ENCODE measurements at regions not wholly inside any gene's neighbourhood (a gene's known extent, or its start where the extent isn't known, plus 50 kb on each side); places are given as distances from the start of the nearest gene placed in this dataset.

DNA sequence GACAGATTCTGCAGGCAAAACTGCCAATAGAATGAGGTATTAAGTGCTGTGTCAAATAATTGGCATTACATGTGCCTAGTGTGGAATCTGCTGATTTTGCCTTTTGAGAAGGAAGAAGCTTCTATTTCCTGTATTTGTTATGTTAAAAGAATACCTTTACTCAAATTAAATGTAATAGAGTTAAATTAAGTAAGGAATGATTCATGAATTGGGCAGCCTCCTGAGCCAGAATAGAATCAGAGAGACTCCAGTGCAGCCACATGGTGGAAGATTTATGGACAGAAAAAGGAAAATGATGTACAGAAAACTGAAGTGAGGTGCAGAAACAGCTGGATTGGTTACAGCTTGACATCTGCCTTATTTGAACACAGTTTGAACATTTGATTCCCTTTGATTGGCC lies 464.4 kb upstream of the SEMA6A start:
- H3K27ac ChIP-seq (ENCODE audit: low read depth in 1 of 3, low read length in 2 of 3) = no peak overlapping the region
- no peaks in the 10 kb centered on the region for H3K9me3 ChIP-seq (ENCODE audit: control insufficient read depth in 2 of 2, insufficient read depth in 1 of 2, low read depth in 1 of 2, low read length in 1 of 2)
- no peaks in the 10 kb centered on the region for H3K36me3 ChIP-seq (ENCODE audit: control insufficient read depth in 3 of 3, insufficient read depth in 2 of 3, low read depth in 1 of 3, low read length in 3 of 3)
- DNase-seq (no peak), FAIRE-seq (no peak)
- no peaks in the 10 kb centered on the region for H3K4me1 ChIP-seq (ENCODE audit: control insufficient read depth in 3 of 3, insufficient read depth in 2 of 3, low read depth in 1 of 3, low read length in 2 of 3)
- H3K4me3 ChIP-seq (ENCODE audit: low read depth in 1 of 3, low read length in 3 of 3) = no peak overlapping the region
- H3K27me3 ChIP-seq (ENCODE audit: control insufficient read depth in 3 of 3, insufficient read depth in 3 of 3, low read length in 3 of 3) = no peaks in the 10 kb centered on the region

- FAIRE-seq (no peak), DNase-seq (no peak)
- Histone ChIP-seq H3K27me3 (ENCODE audit: control insufficient read depth in 3 of 3, insufficient read depth in 3 of 3, low read length in 3 of 3) (no peaks in the 10 kb centered on the region), H3K27ac (ENCODE audit: low read depth in 1 of 3, low read length in 2 of 3) (no peak overlapping the region), H3K9me3 (ENCODE audit: control insufficient read depth in 2 of 2, insufficient read depth in 1 of 2, low read depth in 1 of 2, low read length in 1 of 2) (no peaks in the 10 kb centered on the region), H3K4me1 (ENCODE audit: control insufficient read depth in 3 of 3, insufficient read depth in 2 of 3, low read depth in 1 of 3, low read length in 2 of 3) (no peaks in the 10 kb centered on the region), H3K4me3 (ENCODE audit: low read depth in 1 of 3, low read length in 3 of 3) (no peak overlapping the region), H3K36me3 (ENCODE audit: control insufficient read depth in 3 of 3, insufficient read depth in 2 of 3, low read depth in 1 of 3, low read length in 3 of 3) (no peaks in the 10 kb centered on the region)
- 92 to 98% (median 94%) methylated on average over 2 of the region's 2 CpGs for WGBS, 3 donors
Measured at GRCh38 chr5:117027384-117027783, 452.8 kb upstream of the SEMA6A start.

DNA sequence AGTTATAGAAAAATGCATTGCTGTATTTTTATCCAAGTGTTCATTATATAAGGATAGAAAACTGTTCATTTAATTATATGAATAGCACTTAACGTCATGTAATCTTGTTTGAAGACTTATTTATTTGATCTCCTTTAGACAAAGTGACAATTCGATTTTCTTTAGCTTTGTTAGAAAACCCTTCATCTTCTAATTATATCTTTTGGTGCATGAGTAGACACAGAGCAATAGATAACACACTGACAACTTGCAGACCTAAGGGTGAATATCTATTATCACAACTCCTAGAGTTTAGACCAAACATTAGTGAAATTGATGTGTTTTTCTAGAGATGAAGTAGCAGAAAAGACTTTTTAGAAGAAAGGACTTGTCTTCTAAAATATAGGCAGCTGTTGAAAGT lies 446.4 kb upstream of the SEMA6A start:
- Histone ChIP-seq H3K4me3 (ENCODE audit: low read depth in 1 of 3, low read length in 3 of 3) (no peak overlapping the region), H3K27ac (ENCODE audit: low read depth in 1 of 3, low read length in 2 of 3) (no peak overlapping the region), H3K4me1 (ENCODE audit: control insufficient read depth in 3 of 3, insufficient read depth in 2 of 3, low read depth in 1 of 3, low read length in 2 of 3) (no peaks in the 10 kb centered on the region), H3K27me3 (ENCODE audit: control insufficient read depth in 3 of 3, insufficient read depth in 3 of 3, low read length in 3 of 3) (no peaks in the 10 kb centered on the region), H3K9me3 (ENCODE audit: control insufficient read depth in 2 of 2, insufficient read depth in 1 of 2, low read depth in 1 of 2, low read length in 1 of 2) (no peaks in the 10 kb centered on the region), H3K36me3 (ENCODE audit: control insufficient read depth in 3 of 3, insufficient read depth in 2 of 3, low read depth in 1 of 3, low read length in 3 of 3) (no peaks in the 10 kb centered on the region)
- 61 to 70% (median 62%) methylated on average over 2 of the region's 2 CpGs for WGBS, 3 donors
- no peak for DNase-seq
- FAIRE-seq = no peak

GRCh38 chr5:117013280-117013877 lies 438.8 kb upstream of the SEMA6A start:
- Histone ChIP-seq H3K9me3 (ENCODE audit: control insufficient read depth in 2 of 2, insufficient read depth in 1 of 2, low read depth in 1 of 2, low read length in 1 of 2) (peaks cover 0 to 5% of the 10 kb centered on the region in 2 donors), H3K4me1 (ENCODE audit: control insufficient read depth in 3 of 3, insufficient read depth in 2 of 3, low read depth in 1 of 3, low read length in 2 of 3) (no peaks in the 10 kb centered on the region), H3K27ac (ENCODE audit: low read depth in 1 of 3, low read length in 2 of 3) (no peak overlapping the region), H3K36me3 (ENCODE audit: control insufficient read depth in 3 of 3, insufficient read depth in 2 of 3, low read depth in 1 of 3, low read length in 3 of 3) (no peaks in the 10 kb centered on the region), H3K27me3 (ENCODE audit: control insufficient read depth in 3 of 3, insufficient read depth in 3 of 3, low read length in 3 of 3) (no peaks in the 10 kb centered on the region), H3K4me3 (ENCODE audit: low read depth in 1 of 3, low read length in 3 of 3) (no peak overlapping the region)
- FAIRE-seq (no peak), DNase-seq (no peak)
- 49 to 72% (median 52%) methylated on average over 5 of the region's 5 CpGs for WGBS, 3 donors

- Histone ChIP-seq H3K36me3 (ENCODE audit: control insufficient read depth in 3 of 3, insufficient read depth in 2 of 3, low read depth in 1 of 3, low read length in 3 of 3) (no peaks in the 10 kb centered on the region), H3K4me1 (ENCODE audit: control insufficient read depth in 3 of 3, insufficient read depth in 2 of 3, low read depth in 1 of 3, low read length in 2 of 3) (no peaks in the 10 kb centered on the region), H3K27me3 (ENCODE audit: control insufficient read depth in 3 of 3, insufficient read depth in 3 of 3, low read length in 3 of 3) (no peaks in the 10 kb centered on the region), H3K27ac (ENCODE audit: low read depth in 1 of 3, low read length in 2 of 3) (no peak overlapping the region), H3K9me3 (ENCODE audit: control insufficient read depth in 2 of 2, insufficient read depth in 1 of 2, low read depth in 1 of 2, low read length in 1 of 2) (peaks cover 0 to 5% of the 10 kb centered on the region in 2 donors), H3K4me3 (ENCODE audit: low read depth in 1 of 3, low read length in 3 of 3) (no peak overlapping the region)
- FAIRE-seq (no peak), DNase-seq (no peak)
- WGBS, 3 donors = 84 to 87% (median 86%) methylated on average over 2 of the region's 2 CpGs
Measured at GRCh38 chr5:117010574-117010973, 436.0 kb upstream of the SEMA6A start.

GRCh38 chr5:116998024-116998423 lies 423.4 kb upstream of the SEMA6A start:
- no peak for FAIRE-seq
- Histone ChIP-seq H3K27me3 (ENCODE audit: control insufficient read depth in 3 of 3, insufficient read depth in 3 of 3, low read length in 3 of 3) (no peaks in the 10 kb centered on the region), H3K9me3 (ENCODE audit: control insufficient read depth in 2 of 2, insufficient read depth in 1 of 2, low read depth in 1 of 2, low read length in 1 of 2) (peaks cover 0 to 11% of the 10 kb centered on the region in 2 donors), H3K27ac (ENCODE audit: low read depth in 1 of 3, low read length in 2 of 3) (no peak overlapping the region), H3K4me1 (ENCODE audit: control insufficient read depth in 3 of 3, insufficient read depth in 2 of 3, low read depth in 1 of 3, low read length in 2 of 3) (no peaks in the 10 kb centered on the region), H3K36me3 (ENCODE audit: control insufficient read depth in 3 of 3, insufficient read depth in 2 of 3, low read depth in 1 of 3, low read length in 3 of 3) (no peaks in the 10 kb centered on the region), H3K4me3 (ENCODE audit: low read depth in 1 of 3, low read length in 3 of 3) (no peak overlapping the region)
- no peak for DNase-seq
- WGBS, 3 donors = 84 to 89% (median 84%) methylated on average over 11 to 13 of the region's 13 CpGs

DNA sequence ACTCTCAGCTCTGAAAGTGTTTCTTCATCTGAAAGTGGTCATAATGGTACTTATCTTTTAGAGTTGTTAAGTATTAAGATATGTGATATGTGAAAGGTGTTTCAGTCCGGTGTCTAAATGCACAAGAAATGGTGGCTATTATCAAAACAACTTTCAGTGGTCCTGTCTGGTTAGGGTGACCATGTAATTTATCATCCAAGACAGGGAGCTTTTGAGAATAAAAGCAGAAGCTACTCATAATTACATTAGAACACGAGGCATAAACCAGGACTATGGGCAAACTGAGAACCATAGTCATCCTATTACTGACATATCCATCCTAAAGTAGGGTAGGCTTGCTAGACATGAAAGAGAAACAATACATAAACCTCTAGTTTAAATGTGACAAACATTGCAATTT lies 418.1 kb upstream of the SEMA6A start:
- 33 to 53% (median 44%) methylated on average over 2 of the region's 2 CpGs for whole genome bisulfite sequencing, 3 donors
- peaks cover 0 to 4% (median 0%) of the 10 kb centered on the region in 3 donors for H3K27me3 ChIP-seq (ENCODE audit: control insufficient read depth in 3 of 3, insufficient read depth in 3 of 3, low read length in 3 of 3)
- no peak for FAIRE-seq

GRCh38 chr5:116989995-116990394 lies 415.4 kb upstream of the SEMA6A start:
- DNase-seq (no peak), FAIRE-seq (no peak)
- Histone ChIP-seq H3K4me1 (ENCODE audit: control insufficient read depth in 3 of 3, insufficient read depth in 2 of 3, low read depth in 1 of 3, low read length in 2 of 3) (no peaks in the 10 kb centered on the region), H3K4me3 (ENCODE audit: low read depth in 1 of 3, low read length in 3 of 3) (no peak overlapping the region), H3K27me3 (ENCODE audit: control insufficient read depth in 3 of 3, insufficient read depth in 3 of 3, low read length in 3 of 3) (peaks cover 0 to 4% (median 0%) of the 10 kb centered on the region in 3 donors), H3K36me3 (ENCODE audit: control insufficient read depth in 3 of 3, insufficient read depth in 2 of 3, low read depth in 1 of 3, low read length in 3 of 3) (no peaks in the 10 kb centered on the region), H3K9me3 (ENCODE audit: control insufficient read depth in 2 of 2, insufficient read depth in 1 of 2, low read depth in 1 of 2, low read length in 1 of 2) (no peaks in the 10 kb centered on the region), H3K27ac (ENCODE audit: low read depth in 1 of 3, low read length in 2 of 3) (no peak overlapping the region)
- WGBS, 3 donors = 70 to 77% (median 77%) methylated on average over 3 of the region's 3 CpGs

More for the DNA sequence above, 418.1 kb upstream of the SEMA6A start:
- Histone ChIP-seq H3K9me3 (ENCODE audit: control insufficient read depth in 2 of 2, insufficient read depth in 1 of 2, low read depth in 1 of 2, low read length in 1 of 2) (peaks cover 0 to under 1% of the 10 kb centered on the region in 2 donors), H3K4me3 (ENCODE audit: low read depth in 1 of 3, low read length in 3 of 3) (no peak overlapping the region), H3K36me3 (ENCODE audit: control insufficient read depth in 3 of 3, insufficient read depth in 2 of 3, low read depth in 1 of 3, low read length in 3 of 3) (no peaks in the 10 kb centered on the region), H3K4me1 (ENCODE audit: control insufficient read depth in 3 of 3, insufficient read depth in 2 of 3, low read depth in 1 of 3, low read length in 2 of 3) (no peaks in the 10 kb centered on the region), H3K27ac (ENCODE audit: low read depth in 1 of 3, low read length in 2 of 3) (no peak overlapping the region)
- no peak for DNase-seq

- no peaks in the 10 kb centered on the region for H3K9me3 ChIP-seq (ENCODE audit: control insufficient read depth in 2 of 2, insufficient read depth in 1 of 2, low read depth in 1 of 2, low read length in 1 of 2)
- WGBS, 3 donors = 76 to 83% (median 81%) methylated on average over 6 of the region's 6 CpGs
- DNase-seq (no peak), FAIRE-seq (no peak)
- no peaks in the 10 kb centered on the region for H3K36me3 ChIP-seq (ENCODE audit: control insufficient read depth in 3 of 3, insufficient read depth in 2 of 3, low read depth in 1 of 3, low read length in 3 of 3)
- H3K27me3 ChIP-seq (ENCODE audit: control insufficient read depth in 3 of 3, insufficient read depth in 3 of 3, low read length in 3 of 3) = peaks cover 0 to 3% (median 0%) of the 10 kb centered on the region in 3 donors
- no peaks in the 10 kb centered on the region for H3K4me1 ChIP-seq (ENCODE audit: control insufficient read depth in 3 of 3, insufficient read depth in 2 of 3, low read depth in 1 of 3, low read length in 2 of 3)
- no peak overlapping the region for H3K27ac ChIP-seq (ENCODE audit: low read depth in 1 of 3, low read length in 2 of 3)
- no peak overlapping the region for H3K4me3 ChIP-seq (ENCODE audit: low read depth in 1 of 3, low read length in 3 of 3)
Measured at GRCh38 chr5:116982035-116982434, 407.4 kb upstream of the SEMA6A start.
